ENCODE measurements at regions not wholly inside any gene's neighbourhood (a gene's known extent, or its start where the extent isn't known, plus 50 kb on each side); places are given as distances from the start of the nearest gene placed in this dataset.
A peak's percentile ranks its signal among the peaks of the same experiment; 100 is the strongest.
"Not testable (repeated sequence)": the region's sequence is repeated elsewhere in the genome, so short reads cannot be mapped to it uniquely, and the experiment has no call there.

DNA sequence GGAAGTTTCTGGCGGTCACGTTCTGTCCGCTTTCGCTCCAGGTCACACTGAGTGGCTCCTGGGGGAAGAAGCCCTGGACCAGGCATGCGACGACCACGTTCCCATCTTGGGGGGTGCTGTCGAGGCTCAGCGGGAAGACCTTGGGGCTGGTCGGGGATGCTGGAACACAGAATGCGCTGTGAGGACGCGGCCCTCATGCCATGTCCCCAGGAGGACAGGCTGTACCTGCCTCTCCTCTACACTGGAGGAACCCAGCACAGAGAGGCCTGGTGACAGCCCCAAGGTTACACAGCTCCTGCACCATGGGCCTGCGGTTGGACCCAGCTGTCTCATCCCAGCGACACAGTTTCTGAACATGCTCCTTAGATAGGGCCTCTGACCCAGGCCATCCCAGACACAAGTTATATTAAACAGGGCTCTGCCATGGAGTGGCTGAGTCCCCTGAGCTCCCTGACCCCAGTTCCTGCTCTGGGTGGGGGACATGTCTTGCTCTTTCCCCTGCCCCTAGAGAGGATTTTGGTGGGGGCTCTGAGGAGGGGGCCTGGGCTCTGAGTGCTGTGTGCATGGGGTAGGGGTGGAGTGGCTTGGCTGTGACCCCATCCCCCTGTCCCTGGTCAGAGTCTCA, 62.0 kb downstream of the TMEM121 start:
- ATAC-seq: no peak
- DNase-seq: peak in 1 of 6 donors; percentile 55
- Histone ChIP-seq H3K9me3 (no peaks in the 10 kb centered on the region), H3K27me3 (no peaks in the 10 kb centered on the region), H3K27ac (no peak overlapping the region), H3K36me3 (no peaks in the 10 kb centered on the region), H3K4me1 (no peaks in the 10 kb centered on the region), H3K4me3 (no peak overlapping the region)
- FAIRE-seq: no peak
- TF ChIP-seq CTCF (IDR thresholded peaks at IDR 0.05): no peak
- intact Hi-C loops (cut with DNase I): loop anchor here (5.0 to 10.0 kb wide), 2 partner anchors 116 to 119 kb away; no protein-coding TSS in a partner anchor
- 78 to 86% methylated on average over 15 of the region's 15 CpGs for WGBS, 2 donors

- no peaks in the 10 kb centered on the region for H3K36me3 ChIP-seq
- 74 to 86% methylated on average over 2 of the region's 2 CpGs for WGBS, 2 donors
- no peaks in the 10 kb centered on the region for H3K4me1 ChIP-seq
- ATAC-seq (no peak), DNase-seq (peak in 1 of 6 donors; percentile 69), FAIRE-seq (no peak)
- intact Hi-C loops (cut with DNase I): loop anchor here (5.0 to 10.0 kb wide), 2 partner anchors 115 to 118 kb away; no protein-coding TSS in a partner anchor
- no peak for TF ChIP-seq CTCF (IDR thresholded peaks at IDR 0.05)
- no peaks in the 10 kb centered on the region for H3K9me3 ChIP-seq
- H3K27me3 ChIP-seq: no peaks in the 10 kb centered on the region
- H3K27ac ChIP-seq: no peak overlapping the region
- H3K4me3 ChIP-seq: no peak overlapping the region
Observed at GRCh38 chr14:105589161-105589925, 63.0 kb downstream of the TMEM121 start.

DNA sequence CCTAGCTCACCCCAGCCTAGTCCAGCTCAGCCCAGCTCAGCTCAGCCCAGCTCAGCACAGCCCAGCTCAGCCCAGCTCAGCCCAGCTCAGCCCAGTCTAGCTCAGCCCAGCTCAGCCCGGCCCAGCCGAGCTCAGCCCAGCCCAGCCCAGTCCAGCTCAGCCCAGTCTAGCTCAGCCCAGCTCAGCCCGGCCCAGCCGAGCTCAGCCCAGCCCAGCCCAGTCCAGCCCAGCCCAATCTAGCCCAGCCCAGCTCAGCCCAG, 63.5 kb downstream of the TMEM121 start:
- 67 to 100% methylated on average over 2 to 4 of the region's 4 CpGs for whole genome bisulfite sequencing, 2 donors
- not testable (repeated sequence) for ATAC-seq, H3K36me3 ChIP-seq, H3K27ac ChIP-seq, FAIRE-seq, DNase-seq, H3K27me3 ChIP-seq, H3K9me3 ChIP-seq, H3K4me1 ChIP-seq, H3K4me3 ChIP-seq
- intact Hi-C loops (cut with DNase I): loop anchor here (5.0 to 10.0 kb wide), 2 partner anchors 115 to 117 kb away; no protein-coding TSS in a partner anchor

DNA sequence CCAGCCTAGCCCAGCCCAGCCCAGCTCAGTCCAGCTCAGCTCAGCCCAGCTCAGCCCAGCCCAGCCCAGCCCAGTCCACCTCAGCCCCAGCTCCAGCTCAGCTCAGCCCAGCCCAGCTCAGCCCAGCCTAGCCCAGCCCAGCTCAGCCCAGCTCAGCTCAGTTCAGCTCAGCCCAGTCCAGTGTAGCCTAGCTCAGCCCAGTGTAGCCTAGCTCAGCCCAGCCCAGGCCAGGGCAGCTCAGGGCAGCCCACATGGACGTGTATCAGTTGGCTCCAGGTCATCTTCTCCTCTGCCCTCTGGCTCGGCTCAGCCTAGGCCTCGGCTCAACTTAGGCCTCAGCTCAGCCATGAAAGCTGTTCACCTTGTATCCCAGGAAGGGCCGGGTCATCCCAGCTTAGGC, 64.7 kb downstream of the TMEM121 start:
- no peaks in the 10 kb centered on the region for H3K36me3 ChIP-seq
- WGBS, 2 donors: 82 to 92% methylated on average over 4 of the region's 4 CpGs
- TF ChIP-seq CTCF (IDR thresholded peaks at IDR 0.05): no peak
- H3K27ac ChIP-seq: no peak overlapping the region
- no peak overlapping the region for H3K4me3 ChIP-seq
- intact Hi-C loops (cut with DNase I): no loop called here
- no peak for FAIRE-seq
- peak in 1 of 6 donors; percentile 50 for DNase-seq
- H3K9me3 ChIP-seq: no peaks in the 10 kb centered on the region
- H3K27me3 ChIP-seq: no peaks in the 10 kb centered on the region
- no peaks in the 10 kb centered on the region for H3K4me1 ChIP-seq
- ATAC-seq: no peak

GRCh38 chr14:105591792-105592341, 65.5 kb downstream of the TMEM121 start:
- H3K27ac ChIP-seq; H3K4me3 ChIP-seq; H3K27me3 ChIP-seq; FAIRE-seq; intact Hi-C loops (cut with DNase I); H3K4me1 ChIP-seq; H3K9me3 ChIP-seq; H3K36me3 ChIP-seq; ATAC-seq: not testable (repeated sequence)
- DNase-seq: peak in 1 of 6 donors; percentile 70
- 81 to 90% methylated on average over 19 to 27 of the region's 27 CpGs for WGBS, 2 donors

DNA sequence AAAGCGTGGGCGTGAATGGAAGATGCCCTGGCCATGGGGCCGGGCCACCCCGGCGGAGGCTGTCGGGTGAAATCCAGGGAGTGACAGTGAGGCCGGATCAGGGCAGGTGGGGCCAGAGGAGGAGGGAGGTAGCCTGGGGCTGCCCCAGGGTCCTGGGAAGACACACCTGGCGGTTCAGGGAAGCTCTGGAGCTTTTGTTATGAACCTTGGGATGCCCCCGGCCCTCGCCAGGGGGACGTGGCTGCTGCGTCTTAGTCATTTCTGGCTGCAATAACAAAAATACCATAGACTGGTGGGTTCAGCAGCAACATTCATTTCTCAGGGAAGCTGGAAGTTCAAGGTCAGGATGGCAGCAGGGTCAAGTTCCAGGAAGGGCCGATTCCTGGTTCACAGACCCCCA, 66.3 kb downstream of the TMEM121 start:
- H3K27ac ChIP-seq; H3K4me3 ChIP-seq; H3K27me3 ChIP-seq; ATAC-seq; H3K36me3 ChIP-seq; H3K9me3 ChIP-seq; intact Hi-C loops (cut with DNase I); FAIRE-seq; H3K4me1 ChIP-seq: not testable (repeated sequence)
- DNase-seq: peak in 1 of 6 donors; percentile 20
- WGBS, 2 donors: 66 to 86% methylated on average over 5 to 6 of the region's 13 CpGs

- H3K27me3 ChIP-seq; H3K36me3 ChIP-seq; H3K4me3 ChIP-seq; H3K27ac ChIP-seq; ATAC-seq; H3K4me1 ChIP-seq; FAIRE-seq; H3K9me3 ChIP-seq; intact Hi-C loops (cut with DNase I): not testable (repeated sequence)
- peak in 1 of 6 donors; percentile 53 for DNase-seq
- WGBS, 2 donors: 83 to 85% methylated on average over 7 to 15 of the region's 21 CpGs
Observed at GRCh38 chr14:105595346-105595745, 69.0 kb downstream of the TMEM121 start.

GRCh38 chr14:105596374-105596773, 70.0 kb downstream of the TMEM121 start:
- H3K27me3 ChIP-seq; H3K36me3 ChIP-seq; H3K27ac ChIP-seq; H3K9me3 ChIP-seq; intact Hi-C loops (cut with DNase I); ATAC-seq; H3K4me3 ChIP-seq; H3K4me1 ChIP-seq; FAIRE-seq; DNase-seq: not testable (repeated sequence)
- WGBS, 2 donors: 25 to 32% methylated on average over 4 to 6 of the region's 6 CpGs

DNA sequence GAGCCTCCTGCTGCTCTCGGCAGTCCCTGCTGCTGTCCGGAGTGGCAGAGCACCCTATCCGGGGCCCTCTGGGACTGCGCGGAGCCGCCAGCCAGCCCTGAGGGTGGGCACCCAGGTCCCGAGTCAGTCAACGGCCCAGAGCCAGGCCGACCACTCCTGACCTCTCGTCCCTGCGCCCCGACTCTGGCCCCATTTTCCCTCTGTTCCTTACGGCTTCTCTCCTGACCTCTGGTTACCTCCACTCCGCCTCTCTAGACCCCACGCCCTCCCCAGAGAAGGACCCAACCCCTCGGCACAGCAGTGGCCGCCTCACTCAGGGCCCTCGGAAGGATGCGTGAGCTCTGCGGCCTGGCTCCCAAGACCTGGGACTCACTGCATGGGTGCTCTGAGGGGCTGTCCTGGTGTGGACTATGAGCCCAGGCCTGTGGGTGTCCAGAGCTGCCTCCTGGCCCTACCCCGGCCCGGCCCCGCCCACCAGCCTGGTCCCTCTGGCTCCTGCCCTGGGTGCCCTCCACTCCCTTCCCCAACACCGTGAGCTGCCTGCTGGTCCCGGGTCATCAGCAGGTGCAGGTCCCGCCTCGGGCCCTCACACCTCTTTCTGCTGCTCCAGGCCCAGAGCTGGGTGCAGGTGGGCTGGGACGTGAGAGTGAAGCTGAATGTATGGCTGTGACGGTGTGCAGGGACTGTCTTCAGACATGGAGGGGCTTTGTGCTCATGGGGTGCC, 71.8 kb downstream of the TMEM121 start:
- FAIRE-seq: not testable (repeated sequence)

More for the DNA sequence above, 71.8 kb downstream of the TMEM121 start:
- H3K36me3 ChIP-seq; H3K27me3 ChIP-seq; ATAC-seq; H3K4me1 ChIP-seq; H3K4me3 ChIP-seq; intact Hi-C loops (cut with DNase I); H3K9me3 ChIP-seq; H3K27ac ChIP-seq: not testable (repeated sequence)
- WGBS, 2 donors: 75 to 77% methylated on average over 20 to 28 of the region's 29 CpGs
- DNase-seq: peak in 1 of 6 donors; percentile 36
